Eye (tissue), 1 donor: ENCODE measurements at regions not wholly inside any gene's neighbourhood (a gene's known extent, or its start where the extent isn't known, plus 50 kb on each side); places are given as distances from the start of the nearest gene placed in this dataset.
"Not testable (repeated sequence)": the region's sequence is repeated elsewhere in the genome, so short reads cannot be mapped to it uniquely, and the experiment has no call there.

Source experiments
- DNase-seq: peaks from one replicate; pipeline ENCODE4 v3.0.0-alpha.2; 2015

DNA sequence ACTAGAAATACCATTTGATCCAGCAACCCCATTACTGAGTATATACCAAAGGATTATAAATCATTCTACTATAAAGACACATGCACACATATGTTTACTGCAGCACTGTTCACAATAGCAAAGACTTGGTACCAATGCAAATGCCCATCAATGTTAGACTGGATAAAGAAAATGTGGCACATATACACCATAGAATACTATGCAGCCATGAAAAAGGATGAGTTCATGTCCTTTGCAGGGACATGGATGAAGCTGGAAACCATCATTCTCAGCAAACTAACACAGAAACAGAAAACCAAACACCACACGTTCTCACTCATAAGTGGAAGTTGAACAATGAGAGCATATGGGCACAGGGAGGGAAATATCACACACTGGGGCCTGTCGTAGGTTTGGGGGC, 106.0 kb downstream of the SPATA18 start:
- DNase-seq: not testable (repeated sequence)

DNA sequence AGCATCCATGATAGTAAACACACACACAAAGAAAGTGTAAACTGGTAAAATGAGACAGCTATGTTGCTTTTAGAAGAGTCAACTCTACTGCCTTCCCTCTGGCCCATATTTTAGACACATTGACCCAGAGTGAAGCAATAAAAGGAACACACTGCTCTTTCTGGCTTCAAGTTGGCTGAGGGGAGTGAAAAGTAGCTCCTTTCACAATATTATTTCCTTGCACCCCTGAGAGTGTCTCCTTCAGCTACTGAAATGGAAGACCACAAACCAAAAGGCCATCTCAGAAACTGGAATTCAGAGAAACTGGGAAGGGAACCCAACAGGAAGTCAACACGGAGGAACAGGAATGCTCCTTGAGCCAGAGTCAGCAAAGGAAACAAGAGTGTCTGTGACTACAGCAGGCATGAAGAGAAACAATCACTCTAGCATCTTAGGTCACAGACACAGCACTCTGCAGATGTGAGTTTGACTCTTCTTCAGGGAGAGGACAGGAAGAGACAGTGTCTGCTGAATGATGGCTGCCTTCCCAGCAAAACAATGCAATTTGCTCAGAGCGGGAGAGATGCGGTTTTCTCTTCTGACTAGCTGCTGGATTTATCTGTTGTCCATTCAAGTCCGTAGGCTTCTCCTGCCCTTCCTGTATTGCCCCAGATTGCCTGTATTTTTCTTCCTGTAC, 106.7 kb downstream of the SPATA18 start:
- DNase-seq: no peak

DNA sequence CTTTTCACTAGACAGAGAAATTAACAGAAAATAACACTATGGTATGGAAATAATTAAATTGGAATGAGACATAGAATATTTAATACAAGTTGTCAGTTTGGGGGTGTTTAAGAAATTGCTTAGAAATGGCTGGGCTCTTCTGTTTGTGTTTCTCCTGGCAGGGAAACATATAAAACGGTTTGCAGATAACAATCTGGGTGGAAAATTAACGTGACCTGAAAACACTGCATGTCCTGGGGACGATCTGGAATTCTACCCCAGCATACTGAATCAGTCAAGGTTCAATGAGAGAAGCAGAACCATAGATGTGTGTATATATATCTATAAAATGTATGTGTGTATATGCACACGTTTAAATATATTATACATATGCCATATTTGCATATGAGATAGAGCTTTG, 109.8 kb downstream of the SPATA18 start:
- DNase-seq: no peak

DNA sequence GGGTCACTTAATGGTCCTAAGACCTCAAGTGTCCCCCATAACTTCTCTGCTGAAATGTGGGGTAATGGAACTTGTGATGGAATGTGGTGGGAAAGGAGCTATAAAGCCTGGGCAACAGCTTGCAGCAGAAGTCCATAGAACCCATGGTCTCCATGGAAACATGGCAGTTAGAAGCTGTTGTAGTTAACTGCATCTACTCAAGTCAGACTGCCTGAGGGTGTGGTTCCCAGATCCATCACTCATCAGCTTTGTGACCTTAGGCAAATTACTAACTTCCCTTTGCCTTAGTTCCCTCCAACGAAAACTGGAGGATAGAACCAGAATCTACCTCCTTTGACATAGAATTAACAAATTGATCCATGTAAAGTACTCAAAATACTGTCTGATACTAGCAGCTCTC, 113.0 kb downstream of the SPATA18 start:
- no peak for DNase-seq

DNA sequence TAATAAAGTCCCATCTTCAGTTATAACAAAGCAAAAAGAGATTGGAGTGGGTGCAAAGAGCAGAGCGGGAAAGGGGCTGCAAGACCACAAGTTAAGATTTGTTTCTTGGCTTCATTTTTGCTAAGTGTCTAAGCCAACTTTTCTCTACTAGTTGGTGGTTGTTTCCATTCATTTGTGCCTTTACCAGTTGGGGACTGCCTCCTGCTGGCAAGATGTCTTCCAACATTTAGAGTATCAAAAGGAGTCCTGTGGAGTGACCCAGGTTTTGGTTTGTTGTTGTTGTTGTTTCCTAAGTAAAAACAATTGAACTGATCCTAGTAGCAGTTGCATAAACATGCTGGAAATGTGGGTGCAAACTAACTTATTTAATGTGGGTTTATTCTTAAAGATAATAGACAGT, 121.1 kb downstream of the SPATA18 start:
- no peak for DNase-seq

DNA sequence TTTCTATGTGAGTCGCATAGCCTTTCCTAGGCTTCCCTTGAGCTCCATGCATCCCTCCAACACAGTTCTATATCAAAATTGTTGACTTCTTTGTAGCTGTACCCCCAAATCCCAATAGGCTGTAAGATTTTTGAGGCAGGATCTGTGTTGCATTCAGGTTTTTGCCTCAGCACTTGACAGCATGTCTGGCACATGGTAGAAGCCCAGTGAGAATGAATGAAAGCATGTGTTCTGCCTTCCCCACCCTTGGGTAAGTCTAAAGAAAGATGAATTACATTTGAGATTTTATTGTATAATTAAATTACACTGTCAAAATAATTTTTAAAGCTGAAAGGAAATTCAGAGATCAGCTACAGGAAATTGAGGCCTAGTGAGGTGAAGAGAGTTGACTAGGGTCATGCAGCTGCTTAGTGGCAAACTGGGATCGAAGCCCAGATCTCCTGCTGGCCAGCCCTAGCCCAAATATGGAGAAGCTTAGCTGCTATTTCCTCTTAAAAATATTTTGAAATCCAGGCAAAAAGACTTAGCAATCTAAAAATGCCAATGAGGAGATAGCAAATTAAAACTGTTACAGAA, 122.5 kb downstream of the SPATA18 start:
- DNase-seq: peak; percentile 58

DNA sequence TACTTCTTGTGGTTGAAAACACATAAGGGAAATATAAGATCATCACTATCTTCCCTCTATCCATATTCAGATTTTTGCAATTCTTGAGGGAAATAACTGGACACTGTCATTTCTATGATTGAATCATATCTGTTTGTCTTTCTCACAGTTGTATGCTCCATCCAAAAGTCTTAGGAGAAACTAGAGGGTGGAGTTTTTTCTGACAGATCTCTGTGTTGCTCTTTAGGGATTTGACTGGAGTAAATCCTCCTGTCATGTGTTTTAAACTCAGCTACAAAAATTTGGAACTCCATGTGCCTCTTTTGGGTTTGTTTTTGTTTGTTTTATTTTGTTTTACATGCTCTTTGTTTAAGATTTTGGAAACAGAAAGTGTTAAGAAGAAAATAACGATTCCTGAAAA, 136.5 kb downstream of the SPATA18 start:
- DNase-seq: no peak

DNA sequence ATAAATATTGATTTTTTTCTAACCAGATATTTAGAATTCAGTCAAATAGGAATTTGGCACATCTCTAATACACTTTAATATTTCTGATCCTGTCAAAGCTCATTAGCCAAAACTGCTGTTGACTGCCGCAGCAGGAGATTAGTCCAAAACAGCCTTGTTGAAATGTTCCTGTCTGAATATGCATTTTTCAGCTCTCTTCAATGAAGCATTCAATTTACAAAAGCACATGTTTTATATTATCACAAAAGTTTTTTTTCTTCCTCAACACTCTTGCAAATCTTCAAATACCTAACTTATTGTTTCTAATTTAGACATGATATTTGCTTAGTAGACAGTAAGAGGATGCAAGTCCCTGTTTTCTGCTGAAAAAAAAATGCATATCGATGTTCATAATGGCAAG, 140.9 kb downstream of the SPATA18 start:
- peak; percentile 62 for DNase-seq

DNA sequence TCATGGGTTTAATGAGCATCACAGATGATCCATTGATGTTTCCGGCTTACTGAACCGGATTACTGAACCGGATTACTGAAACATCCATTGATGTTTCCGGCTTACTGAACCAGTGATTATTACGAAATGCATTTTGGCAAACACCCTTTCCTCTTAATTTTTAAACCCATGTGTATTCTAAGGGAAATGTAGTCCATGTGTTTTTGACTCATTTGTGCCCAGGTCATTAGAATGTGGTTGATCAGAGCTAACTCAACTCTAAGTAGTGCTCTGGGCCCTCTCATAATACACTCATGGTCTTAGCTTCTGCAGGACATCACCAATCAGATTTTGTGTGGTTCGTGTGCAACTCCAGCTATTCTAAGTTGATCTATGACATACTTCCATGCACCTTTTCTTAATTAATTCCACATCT, 141.6 kb downstream of the SPATA18 start:
- DNase-seq: peak; percentile 80

DNA sequence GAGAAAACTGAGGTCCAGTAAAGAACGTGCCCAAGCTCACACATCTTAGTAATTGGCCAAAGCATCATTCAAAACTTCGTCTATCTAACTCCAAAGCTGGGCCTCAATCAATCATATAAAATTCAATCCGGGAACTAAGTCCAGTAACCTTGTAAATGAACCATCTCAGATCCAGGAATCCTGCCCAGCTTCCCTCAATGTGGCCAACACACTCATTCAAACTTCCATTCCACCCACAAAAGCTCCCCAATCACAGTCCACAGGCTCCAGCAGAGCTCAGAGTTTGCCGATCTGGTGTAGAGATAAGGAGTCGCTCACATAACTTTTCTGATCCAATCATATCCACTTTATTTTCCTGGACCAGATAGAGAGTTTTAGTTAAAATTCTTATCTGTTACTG, 144.8 kb downstream of the SPATA18 start:
- DNase-seq: no peak

DNA sequence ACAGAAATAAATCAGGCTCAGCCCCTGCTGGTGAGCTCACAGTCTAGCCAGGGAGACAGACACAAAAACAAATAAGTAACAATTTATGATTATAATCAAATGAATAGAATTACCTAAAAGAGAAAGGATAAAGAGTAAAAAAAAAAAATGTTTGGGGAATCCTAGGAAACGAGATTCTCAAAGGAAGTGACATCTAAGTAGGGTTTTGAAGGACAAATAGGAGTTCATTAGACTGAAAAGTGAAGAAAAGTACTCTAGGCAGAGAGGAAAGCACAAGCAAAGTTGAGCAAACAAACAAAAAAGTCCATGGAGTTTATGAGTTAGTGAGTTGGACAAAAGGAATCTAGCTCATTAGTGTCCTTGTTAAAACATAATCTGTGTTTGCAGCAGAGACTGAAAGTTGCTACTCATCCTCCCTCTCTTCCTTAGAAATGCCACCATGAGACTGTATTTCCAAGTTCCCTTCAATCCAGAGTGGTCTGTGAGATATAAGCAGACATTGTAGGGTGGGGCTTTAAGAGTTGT, 145.6 kb downstream of the SPATA18 start:
- DNase-seq: no peak

DNA sequence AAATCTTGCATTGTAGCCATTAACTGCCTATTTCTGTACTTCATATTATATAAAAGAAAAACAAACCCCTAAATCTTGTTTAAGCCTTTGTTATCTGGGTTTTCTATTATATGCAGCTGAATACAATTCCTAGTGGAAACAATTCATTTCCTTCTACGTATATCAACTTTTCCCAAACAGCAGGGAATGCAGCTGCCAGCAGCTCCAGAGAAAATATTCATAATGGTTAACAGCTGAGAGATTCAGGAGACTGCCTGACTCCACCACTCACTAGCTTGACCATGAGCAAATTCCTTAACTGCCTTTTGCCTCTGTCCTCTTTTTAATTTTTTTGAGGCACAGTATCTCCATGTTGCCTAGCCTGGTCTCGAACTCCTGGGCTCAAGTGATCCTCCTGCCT, 146.2 kb downstream of the SPATA18 start:
- DNase-seq: peak; percentile 50

DNA sequence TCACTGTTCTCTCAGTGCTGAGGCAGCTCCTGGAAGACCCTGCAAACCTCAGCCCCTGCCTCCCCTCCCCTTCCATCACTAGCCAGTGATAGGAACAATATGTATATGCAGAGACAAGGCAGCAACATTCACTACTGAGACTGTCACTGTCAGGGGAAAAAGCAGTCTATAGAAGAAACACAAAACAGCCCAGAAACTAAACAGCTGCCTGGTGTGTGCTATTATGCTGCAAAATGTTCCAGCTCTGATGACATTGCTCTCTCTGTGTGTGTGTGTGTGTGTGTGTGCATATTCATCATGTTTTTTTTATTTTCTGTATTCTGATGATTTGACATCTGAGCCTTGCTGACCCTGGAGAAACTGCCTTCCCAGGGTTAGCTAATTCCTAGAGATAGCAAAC, 147.2 kb downstream of the SPATA18 start:
- peak; percentile 52 for DNase-seq

DNA sequence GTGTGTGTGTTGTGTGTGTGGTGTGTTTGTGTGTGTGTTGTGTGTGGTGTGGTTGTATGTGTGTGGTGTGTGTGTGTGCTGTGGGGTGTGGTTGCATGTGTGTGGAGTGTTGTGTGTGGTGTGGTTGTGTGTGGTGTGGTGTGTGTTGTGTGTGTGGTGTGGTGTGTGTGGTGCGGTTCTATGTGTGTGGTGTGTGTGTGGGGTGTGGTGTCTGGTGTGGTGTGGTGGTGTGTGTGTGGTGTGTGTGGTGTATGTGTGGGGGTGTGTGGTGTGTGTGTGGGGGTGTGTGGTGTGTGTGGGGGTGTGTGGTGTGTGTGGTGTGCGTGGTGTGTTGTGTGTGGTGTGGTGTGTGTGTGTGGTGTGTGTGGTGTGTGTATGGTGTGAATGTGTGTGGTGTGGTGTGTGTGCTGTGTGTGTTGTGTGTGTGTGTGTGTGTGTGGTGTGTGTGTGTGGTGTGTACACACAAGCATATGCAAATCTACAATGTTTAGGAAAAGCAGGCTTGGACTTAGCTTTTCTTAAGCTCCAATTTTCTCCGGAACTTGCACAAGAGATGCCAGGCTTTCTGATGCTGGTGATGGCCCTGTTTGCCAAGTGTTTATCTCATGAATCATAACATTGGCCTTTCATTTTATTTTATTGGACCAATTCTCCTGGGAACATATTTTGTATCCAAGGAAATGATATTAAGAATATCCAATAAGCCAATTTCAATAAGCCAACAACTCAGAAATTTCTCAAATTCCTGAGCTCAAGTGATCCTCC, 148.7 kb downstream of the SPATA18 start:
- DNase-seq: no peak

DNA sequence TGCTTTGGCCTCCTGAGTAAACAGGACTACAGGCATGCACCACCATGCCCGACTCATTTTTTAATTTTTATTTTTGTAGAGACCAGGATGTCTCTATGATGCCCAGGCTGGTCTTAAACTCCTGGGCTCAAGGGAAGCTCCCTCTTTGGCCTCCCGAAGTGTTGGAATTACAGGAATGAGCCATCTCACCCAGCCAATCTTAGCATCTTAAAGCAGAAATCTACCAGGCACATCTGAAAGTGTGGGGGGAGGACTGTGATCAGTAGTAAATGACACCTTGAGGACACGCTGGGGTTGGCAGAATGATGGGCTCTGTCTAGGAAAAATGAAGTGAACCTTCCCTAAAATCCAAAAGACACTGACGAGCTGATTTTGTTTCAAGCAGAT, 149.2 kb downstream of the SPATA18 start:
- no peak for DNase-seq

DNA sequence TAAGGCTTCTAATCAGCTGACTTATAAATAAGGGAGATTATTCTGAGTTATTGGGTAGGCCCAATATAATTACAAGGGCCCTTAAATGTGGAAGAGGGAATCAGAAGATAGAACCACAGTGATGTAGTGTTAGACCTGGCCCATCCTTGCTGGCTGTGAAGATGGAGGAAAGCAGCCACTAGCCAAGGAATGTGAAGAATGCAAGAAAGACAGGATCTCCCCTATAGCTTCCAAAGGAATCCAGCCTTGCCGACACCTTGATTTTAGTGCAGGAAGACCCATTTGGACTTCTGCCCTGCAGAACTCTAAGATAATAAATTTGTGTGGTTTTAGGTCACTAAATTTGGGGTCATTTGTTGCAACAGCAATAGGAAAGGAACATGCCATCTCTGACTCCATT, 150.6 kb downstream of the SPATA18 start:
- DNase-seq: no peak

DNA sequence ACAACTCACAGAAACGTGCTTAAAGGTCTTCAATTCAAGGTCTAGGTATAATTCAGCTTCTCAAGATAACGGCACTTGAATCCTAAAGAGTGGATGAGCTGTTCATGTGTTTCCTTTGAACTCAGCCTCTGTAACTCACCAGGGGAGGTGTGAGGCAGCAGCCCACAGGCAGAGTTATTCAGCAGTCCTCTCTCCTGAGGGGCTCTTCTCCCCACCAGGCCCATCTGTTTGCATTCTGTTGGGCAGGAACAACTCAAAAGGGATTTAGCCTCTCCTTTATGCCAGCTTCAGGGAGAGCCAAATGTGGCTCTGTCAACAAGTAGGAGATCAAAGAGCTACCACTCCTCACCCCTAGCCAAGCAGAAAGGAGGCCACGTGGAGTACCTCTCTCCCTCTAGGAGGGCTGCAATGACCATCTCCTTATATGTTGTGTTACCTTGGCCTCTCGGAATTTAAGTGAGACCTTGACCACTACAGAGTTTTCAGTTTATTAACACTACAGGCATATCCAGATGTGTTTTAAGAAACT, 151.2 kb downstream of the SPATA18 start:
- no peak for DNase-seq

DNA sequence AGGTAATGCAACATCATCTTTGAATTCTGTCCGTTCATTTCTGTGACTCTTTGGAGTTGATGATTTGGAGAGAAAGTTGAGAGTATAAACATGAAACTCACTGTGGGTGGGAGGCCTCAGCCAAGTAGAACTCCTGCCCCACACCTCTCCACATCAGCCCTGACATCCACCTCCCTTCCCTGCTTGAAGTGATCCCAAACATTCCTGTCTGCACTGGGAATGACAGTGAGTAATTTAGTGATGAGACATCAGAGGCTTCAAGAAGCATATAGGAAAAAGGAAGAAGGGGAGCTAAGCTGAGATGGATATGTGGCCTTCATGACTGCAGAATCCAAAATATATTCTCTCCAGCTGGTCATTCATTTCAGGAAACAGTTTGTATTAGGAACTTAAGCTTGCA, 151.8 kb downstream of the SPATA18 start:
- no peak for DNase-seq

DNA sequence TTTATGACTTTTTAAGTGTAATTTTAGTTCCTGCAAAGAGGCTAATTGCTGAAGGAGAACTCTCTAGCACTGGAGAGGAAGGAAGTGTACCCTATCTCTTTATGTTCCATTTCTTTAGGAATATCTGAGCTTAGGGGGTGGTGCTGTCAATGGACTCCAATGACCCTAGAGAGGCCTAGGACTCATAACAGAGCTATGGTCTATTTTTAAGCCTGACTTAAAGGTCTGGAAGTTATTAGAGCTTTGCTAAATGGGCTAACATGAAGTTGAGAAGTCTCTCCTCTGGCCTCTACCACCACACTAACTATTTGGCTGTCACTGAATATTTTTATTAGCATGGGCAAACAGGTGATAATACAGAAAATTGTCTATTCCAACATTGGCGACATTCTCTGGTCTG, 152.2 kb downstream of the SPATA18 start:
- no peak for DNase-seq

DNA sequence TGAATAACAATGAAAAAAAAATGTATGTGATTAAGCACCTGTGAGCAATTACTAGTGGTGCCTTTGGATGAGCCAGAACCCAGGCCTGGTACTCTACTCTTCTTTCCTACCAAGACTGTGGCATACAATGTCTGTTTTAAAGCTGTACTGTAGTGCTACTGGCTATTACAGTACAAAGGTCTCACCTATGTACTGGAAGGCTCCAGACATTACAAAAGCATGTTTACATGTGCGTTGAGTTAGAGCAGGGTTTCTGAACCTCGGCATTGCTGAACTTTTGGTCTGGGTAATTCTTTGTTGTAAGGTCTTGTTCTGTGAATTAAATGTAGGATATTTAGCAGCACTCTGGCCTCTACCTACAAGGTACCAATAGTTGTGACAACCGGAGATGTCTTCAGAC, 153.8 kb downstream of the SPATA18 start:
- DNase-seq: no peak

DNA sequence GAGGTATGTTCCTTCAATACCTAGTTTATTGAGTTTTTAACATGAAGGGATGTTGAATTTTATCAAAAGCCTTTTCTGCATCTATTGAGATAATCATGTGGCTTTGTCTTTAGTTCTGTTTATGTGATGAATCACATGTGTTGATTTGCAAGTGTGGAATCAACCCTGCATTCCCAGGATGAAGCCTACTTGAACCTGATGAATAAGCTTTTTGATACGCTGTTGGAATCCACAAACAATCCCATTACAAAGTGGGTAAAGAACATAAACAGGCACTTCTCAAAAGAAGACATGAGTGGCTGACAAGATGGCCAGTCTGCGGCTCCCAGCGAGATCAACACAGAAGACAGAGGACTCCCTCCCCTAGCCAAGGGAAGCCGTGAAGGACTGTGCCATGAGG, 156.0 kb downstream of the SPATA18 start:
- DNase-seq: not testable (repeated sequence)

DNA sequence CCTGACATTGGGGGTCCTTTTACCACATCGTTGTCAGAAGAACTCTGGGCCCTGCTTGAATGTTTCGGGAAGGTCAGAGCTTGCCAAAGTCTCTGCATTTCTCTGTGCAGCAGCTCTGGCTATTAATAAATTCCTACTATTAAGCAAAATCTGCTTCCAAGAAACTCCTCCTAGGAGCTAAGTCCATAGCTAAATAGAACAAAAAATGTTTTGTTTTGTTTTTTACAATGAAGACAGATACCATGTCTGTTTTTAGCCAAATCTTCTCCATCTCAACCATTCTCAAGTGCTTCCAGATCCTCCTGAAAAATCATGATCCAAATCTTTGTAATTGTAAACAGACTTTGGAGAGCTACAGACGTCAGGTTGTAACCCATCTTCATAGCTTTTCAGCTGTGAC, 161.6 kb downstream of the SPATA18 start:
- no peak for DNase-seq

DNA sequence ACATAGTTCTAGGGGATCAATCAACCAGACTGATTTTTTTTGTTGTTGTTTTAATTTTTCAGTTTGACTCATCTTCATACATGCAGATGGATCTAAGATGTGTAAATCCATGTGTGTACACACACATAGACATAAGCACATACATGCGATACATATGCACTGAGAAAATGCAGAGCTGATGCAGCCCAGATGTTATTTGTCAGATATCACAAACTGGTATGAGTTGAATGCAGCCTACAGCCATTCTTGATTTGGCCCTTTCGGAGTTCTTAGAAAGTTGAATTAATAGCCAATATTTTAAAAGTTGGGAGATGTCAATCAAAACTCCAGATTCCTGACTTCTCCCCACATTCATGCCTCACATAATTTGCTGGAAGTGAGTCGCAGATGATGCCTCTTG, 180.4 kb downstream of the SPATA18 start:
- DNase-seq: no peak
